GM21825 (cell line): ENCODE measurements at regions not wholly inside any gene's neighbourhood (a gene's known extent, or its start where the extent isn't known, plus 50 kb on each side); places are given as distances from the start of the nearest gene placed in this dataset.
"Not testable (repeated sequence)": the region's sequence is repeated elsewhere in the genome, so short reads cannot be mapped to it uniquely, and the experiment has no call there.

Experiments used
- ATAC-seq: cut with Tn5 transposase; IDR thresholded peaks from one replicate; pipeline ENCODE4 v1.9.1; 2021; ENCODE audit warnings: mild to moderate bottlenecking, moderate library complexity; ENCODE audit not compliant: unreplicated experiment

DNA sequence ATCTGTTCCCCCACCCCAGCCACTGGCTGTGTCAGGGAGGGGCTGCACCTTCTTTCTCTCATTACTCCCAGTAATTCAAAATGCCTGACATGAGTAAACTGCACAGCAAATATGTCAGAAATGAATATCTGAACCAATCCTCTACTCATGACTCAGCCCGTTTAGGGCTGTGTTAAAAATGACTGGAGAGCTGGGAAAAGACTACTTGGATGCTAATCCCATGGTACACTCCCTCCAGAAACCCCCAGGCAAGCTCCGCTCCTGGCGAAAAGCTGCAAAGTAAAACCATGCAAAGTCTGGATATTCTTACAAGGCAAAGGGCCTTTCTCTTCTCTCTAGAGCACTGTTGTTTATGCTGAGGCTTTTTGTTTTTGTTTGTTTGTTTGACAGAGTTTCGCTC lies 448.1 kb upstream of the DYNLRB2 start:
- ATAC-seq, result no peak

DNA sequence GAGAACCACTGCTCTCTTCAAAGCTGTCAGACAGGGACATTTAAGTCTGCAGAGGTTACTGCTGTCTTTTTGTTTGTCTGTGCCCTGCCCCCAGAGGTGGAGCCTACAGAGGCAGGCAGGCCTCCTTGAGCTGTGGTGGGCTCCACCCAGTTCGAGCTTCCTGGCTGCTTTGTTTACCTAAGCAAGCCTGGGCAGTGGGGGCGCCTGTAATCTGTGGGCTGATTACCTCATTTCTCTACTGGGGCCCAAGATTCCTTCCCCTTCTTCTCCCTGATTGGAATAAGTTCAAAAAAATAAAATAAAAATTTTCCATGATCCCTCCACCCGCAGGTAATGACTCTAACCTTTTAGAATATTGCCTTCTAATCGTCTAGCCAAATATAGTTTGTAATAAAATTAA lies 449.3 kb upstream of the DYNLRB2 start:
- not testable (repeated sequence) for ATAC-seq

DNA sequence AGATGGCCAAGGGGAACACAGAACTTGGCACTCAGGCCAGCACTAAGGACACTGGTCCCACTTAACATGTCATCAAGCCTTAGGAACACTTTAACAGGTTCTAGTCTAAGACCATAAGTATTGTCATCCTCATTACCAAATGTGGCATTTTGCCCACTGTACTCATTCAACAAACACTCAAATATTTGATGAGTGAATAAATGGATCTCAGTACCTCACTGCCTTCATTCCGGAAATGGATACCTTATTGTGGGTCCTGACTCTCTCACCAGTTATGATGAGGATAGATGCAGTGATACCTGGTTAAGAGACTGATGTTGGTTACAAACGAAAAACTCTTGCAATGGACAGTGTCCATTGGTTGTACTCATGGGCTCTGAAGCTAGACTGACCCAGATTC lies 455.2 kb upstream of the DYNLRB2 start:
- no peak for ATAC-seq

GRCh38 chr16:80084614-80085013 lies 456.2 kb upstream of the DYNLRB2 start:
- ATAC-seq, result no peak

DNA sequence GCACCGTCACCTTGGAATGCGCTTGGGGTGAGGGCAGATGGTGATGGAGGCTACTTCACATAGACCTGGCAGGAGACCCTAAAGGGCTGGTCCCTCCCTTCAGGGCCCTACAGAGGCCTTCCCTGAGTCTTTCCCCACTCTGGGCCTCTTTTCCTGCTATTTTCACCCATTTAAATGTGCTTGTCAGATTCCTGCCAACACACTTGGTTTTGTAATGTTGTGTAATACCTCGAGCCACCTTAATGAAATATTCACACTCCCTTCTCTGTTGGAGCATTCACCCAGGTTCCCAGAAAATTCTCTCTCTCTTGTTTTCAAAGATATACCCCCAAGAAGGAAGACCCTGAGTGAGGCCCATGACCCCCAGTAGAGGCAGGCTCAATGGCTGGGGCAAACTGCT lies 456.6 kb upstream of the DYNLRB2 start:
- ATAC-seq, result no peak

DNA sequence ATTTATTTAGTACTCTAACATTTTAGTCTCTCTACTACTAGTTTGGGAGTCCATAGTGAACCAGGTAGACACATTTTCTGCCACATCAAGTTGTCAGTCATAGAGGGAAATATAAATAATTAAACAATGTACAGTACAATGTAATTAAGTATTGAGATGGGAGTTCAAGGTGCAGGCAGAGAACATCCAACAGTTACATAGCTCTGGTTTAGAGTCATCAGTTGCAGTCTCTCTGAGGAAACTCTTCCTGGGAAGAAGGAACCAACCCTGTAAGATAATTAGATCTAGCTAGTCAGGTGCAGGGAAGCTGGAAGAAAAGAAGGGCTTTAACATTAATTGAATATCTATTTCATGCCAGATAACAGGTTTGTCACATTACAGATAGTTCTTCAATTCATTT lies 457.9 kb upstream of the DYNLRB2 start:
- ATAC-seq, result no peak

DNA sequence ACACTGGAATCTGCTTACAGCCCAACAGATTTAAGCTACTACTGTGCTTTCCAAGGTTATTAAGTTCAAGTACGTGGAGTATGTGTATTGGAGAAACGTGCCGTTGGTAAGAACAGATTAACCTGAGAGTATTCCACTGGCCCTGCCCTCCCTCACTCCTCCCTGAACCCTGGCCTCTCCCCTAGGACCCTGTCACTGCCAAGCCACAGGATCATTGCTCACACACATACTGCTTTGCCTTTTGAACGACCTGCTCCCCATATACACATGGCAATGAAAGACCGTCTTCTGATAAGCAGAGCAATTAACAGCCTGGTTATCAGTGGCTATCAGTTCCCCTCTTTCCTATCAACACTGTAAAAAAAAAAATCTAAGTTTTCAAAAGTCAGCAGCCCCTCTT lies 458.9 kb upstream of the DYNLRB2 start:
- no peak for ATAC-seq

- no peak for ATAC-seq
Observed at GRCh38 chr16:80080287-80080851, 460.4 kb upstream of the DYNLRB2 start.

- ATAC-seq, result no peak
Observed at GRCh38 chr16:80079072-80079471, 461.7 kb upstream of the DYNLRB2 start.

- no peak for ATAC-seq
Observed at GRCh38 chr16:80077696-80078095, 463.1 kb upstream of the DYNLRB2 start.

- no peak for ATAC-seq
Observed at GRCh38 chr16:80074329-80074728, 466.5 kb upstream of the DYNLRB2 start.

GRCh38 chr16:80071964-80072456 lies 468.8 kb upstream of the DYNLRB2 start:
- no peak for ATAC-seq

DNA sequence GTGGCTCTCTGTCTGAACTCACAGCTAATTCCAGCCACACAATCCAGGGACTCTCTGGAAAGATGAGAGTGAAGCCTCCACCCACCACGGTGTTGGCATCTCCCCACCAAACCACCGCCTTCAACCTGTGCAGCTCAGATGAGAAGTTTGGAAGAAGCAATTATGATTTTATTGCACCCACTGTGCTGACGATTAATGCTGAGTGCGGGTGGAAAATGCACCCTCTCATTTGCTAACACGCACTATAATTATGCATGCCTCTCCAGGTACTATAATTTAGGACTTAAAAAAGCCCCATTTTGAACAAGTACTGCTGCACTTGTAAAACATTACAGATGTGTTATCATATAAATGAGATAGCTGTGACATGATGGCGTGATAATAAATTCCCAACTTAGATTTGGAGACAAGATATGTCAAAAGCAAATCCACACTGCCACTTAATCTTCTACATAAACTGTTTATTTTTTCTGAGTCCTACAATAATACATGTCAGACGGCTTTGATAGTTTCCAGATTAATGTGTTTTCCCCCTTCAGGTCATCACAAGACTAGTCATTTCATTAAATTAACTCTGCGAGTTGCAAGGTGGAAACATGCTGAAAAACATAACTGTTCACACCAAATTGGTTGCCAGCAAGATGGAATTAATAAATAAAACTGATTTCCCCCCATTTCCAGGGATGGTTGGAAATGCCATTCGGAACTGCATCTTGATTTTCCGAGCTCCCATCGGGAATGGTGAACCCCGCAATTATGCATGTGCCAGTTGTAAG lies 466.5 kb upstream of the MAF start:
- no peak for ATAC-seq

- ATAC-seq, result no peak
Observed at GRCh38 chr16:80065541-80065940, 465.0 kb upstream of the MAF start.

DNA sequence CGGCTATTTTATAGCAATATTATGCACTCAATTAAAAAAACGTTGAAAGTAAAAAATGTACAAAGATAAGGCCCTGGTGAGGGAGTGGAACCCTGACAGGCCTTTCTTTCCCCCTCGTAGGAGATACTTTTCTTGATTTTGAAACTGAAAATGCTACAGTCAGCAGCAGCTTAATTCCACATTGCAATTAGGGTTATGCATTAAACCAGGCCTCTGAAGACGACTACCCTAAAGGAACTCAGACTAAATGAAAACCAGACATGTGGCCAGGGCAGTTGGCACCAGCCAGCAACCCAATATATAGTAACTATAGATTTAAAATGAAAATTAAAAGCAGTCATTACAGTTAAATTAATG lies 463.2 kb upstream of the MAF start:
- no peak for ATAC-seq

- no peak for ATAC-seq
Observed at GRCh38 chr16:80063031-80063712, 462.6 kb upstream of the MAF start.

DNA sequence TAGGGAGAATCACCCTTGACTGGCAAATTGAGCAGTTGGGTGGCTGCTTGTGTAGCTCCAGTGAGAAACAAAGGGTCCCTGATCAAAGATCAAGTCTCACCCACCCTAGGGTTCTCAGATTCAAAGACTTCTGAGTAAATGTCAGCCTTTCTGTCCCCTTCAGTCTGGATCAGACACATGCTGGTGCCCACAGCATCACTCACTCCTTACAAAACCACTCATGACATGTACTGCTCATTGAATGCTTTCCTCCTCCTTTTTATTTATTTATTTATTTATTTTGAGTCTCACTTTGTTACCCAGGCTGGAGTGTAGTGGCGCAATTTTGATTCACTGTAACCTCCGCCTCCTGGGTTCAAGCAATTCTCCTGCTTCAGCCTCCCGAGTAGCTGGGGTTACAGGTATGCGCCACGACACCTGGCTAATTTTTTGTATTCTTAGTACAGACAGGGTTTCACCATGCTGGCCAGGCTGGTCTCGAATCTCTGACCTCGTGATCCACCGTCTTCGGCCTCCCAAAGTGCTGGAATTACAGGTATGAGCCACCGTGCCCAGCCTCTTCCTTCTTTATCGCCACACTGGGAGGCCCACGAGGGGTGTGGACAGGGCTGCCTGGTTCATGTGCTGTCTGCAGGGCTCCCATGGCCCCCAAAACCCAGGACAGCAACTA lies 462.0 kb upstream of the MAF start:
- ATAC-seq, result no peak

DNA sequence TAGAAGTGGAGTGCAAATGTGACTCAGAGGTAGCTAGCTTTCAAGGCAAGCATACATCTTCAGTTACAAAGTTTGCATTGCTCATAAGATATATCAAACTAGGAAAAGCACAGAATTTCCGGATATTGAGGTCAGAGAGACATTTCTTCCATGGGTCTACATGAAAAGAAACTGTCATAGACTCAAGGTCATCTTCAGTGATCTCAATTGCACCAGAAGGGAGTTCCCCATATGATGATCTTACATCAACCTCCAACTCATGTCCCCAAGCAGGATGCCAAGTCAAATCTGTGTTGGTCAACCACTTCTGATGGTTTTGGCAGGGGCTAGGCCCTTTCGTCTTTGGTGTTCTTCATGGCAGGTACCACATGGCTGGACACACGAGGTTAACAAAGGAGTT lies 459.9 kb upstream of the MAF start:
- ATAC-seq, result no peak

DNA sequence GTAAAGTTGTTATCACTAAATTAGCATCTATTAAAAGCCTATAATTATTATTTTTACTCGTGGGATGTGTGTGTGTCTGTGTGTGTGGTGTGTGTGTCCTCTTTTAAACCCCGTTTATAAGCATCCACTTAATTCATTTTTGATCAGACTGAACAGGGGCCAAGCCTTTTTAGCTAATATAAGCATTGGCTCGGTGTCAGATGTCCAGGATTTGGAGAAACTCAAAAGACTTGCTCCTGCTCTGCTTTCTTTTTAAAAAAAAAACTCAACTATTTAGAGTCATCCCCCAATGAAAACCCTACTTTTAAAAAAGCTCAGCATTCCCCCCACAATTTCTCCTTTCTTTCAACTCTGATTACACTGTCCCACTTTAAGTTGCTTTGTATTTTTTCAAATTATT lies 459.3 kb upstream of the MAF start:
- no peak for ATAC-seq

DNA sequence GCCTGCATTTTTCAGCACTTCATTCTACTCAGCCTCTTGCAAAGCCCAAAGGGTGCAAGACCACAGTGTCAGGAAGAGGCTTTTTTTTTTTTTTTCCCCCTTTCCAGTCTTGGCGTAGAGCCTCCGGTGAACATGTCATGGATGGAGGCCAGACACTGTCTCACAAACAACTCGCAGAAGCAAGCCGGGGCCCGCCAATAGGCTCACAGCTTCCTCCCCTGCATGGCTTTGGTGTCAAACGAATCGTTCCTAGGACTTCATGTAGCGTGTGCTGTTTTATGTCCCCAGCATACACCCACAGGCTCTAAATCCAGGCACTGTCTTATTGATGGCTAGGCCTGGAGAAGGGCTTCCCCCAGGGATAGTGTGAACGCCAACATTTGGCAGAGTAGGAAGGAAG lies 457.7 kb upstream of the MAF start:
- ATAC-seq, result no peak

- no peak for ATAC-seq
Observed at GRCh38 chr16:80056324-80056723, 455.8 kb upstream of the MAF start.

DNA sequence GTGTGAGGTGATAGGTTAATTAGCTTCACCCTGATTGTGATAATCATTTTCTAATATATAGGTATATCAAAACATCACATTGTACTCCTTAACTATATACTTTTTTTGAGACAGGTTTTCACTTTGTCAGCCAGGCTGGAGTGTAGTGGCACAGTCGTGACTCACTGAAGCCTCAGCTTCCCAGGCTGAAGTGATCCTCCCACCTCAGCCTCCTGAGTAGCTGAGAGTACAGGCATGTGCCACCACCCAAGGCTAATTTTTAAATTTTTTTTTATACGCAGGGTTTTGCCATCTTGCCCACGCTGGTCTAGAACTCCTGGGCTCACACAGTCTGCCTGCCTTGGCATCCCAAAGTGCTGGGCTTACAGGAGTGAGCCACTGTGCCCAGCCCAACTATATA lies 455.3 kb upstream of the MAF start:
- no peak for ATAC-seq
